A673 (cell line): ENCODE measurements at regions not wholly inside any gene's neighbourhood (a gene's known extent, or its start where the extent isn't known, plus 50 kb on each side); places are given as distances from the start of the nearest gene placed in this dataset.

Experiments used
- BruUV-seq: library from RNA; stranded (reverse); fragments of 400-500 nt; replicated peaks from 2 replicates; lab custom pipeline; 2021; lab: Mats Ljungman, UMichigan
- CTCF ChIA-PET: fragments of 300-600 bp; sonication (Branson Sonifier 250); formaldehyde crosslinking; loops from one replicate; lab custom pipeline; 2022; ENCODE audit warnings: antibody characterized with exemption; lab: Charles Lee
- POLR2A ChIA-PET: fragments of 300-600 bp; sonication (Branson Sonifier 250); formaldehyde crosslinking; loops from one replicate; lab custom pipeline; 2022; ENCODE audit warnings: antibody characterized with exemption; ENCODE audit not compliant: low non-redundant PET; lab: Charles Lee
- DNase-seq: peaks from one replicate; pipeline ENCODE4 v3.0.0-alpha.2; 2015; ENCODE audit warnings: low spot score
- H3K27ac ChIP-seq: fragments of 200-600 bp; sonication (generic); 2 replicates; pipeline ENCODE4 v1.5.1; 2016; ENCODE audit warnings: mixed run types, low read depth, mild to moderate bottlenecking, mixed read lengths, antibody characterized with exemption, low read length; ENCODE audit not compliant: poor library complexity, severe bottlenecking
- H3K27me3 ChIP-seq: fragments of 200-600 bp; sonication (generic); replicated peaks from 2 replicates; pipeline ENCODE4 v1.6.1; 2017; ENCODE audit warnings: mixed run types, low read depth, mild to moderate bottlenecking, mixed read lengths, antibody characterized with exemption, low read length; ENCODE audit not compliant: insufficient read depth, poor library complexity
- H3K36me3 ChIP-seq: fragments of 200-600 bp; sonication (generic); 2 replicates; pipeline ENCODE4 v1.6.1; 2016; ENCODE audit warnings: mixed run types, mild to moderate bottlenecking, mixed read lengths, antibody characterized with exemption, low read length; ENCODE audit not compliant: insufficient read depth, poor library complexity, severe bottlenecking
- H3K4me1 ChIP-seq: fragments of 200-600 bp; sonication (generic); 2 replicates; pipeline ENCODE4 v1.6.1; 2017; ENCODE audit warnings: mixed run types, mild to moderate bottlenecking, mixed read lengths, antibody characterized with exemption, low read length; ENCODE audit not compliant: insufficient read depth, poor library complexity, severe bottlenecking
- H3K4me3 ChIP-seq: fragments of 200-600 bp; sonication (generic); 2 replicates; pipeline ENCODE4 v1.5.1; 2016; ENCODE audit warnings: low read depth, mixed run types, mild to moderate bottlenecking, mixed read lengths, low read length; ENCODE audit not compliant: poor library complexity, severe bottlenecking
- H3K9me3 ChIP-seq: fragments of 200-600 bp; sonication (generic); 2 replicates; pipeline ENCODE4 v1.6.1; 2016; ENCODE audit warnings: mixed run types, low read depth, mild to moderate bottlenecking, mixed read lengths, antibody characterized with exemption, low read length; ENCODE audit not compliant: poor library complexity, severe bottlenecking
- EZH2 ChIP-seq: fragments of 200-600 bp; sonication (generic); IDR thresholded peaks from 2 replicates; pipeline ENCODE4 v1.6.1; 2017; ENCODE audit warnings: borderline replicate concordance, low read depth, mild to moderate bottlenecking, mixed read lengths, antibody characterized with exemption, low read length; ENCODE audit not compliant: poor library complexity, severe bottlenecking
- intact Hi-C: fragments of 100-400 bp; cut with micrococcal nuclease; formaldehyde crosslinking; loops from one replicate; pipeline ENCODE4 v1.10.0; 2022; ENCODE audit not compliant: unreplicated experiment
- TF ChIP-seq, protein P1 (sequence below): fragments of 300-800, 200-600 bp; sonication (generic); conservative IDR thresholded peaks from 2 replicates; pipeline ENCODE4 v1.5.1; 2017; ENCODE audit warnings: low read depth, mild to moderate bottlenecking, antibody characterized with exemption, low read length, moderate library complexity, mixed read lengths

- TF ChIP-seq, protein P1, sequence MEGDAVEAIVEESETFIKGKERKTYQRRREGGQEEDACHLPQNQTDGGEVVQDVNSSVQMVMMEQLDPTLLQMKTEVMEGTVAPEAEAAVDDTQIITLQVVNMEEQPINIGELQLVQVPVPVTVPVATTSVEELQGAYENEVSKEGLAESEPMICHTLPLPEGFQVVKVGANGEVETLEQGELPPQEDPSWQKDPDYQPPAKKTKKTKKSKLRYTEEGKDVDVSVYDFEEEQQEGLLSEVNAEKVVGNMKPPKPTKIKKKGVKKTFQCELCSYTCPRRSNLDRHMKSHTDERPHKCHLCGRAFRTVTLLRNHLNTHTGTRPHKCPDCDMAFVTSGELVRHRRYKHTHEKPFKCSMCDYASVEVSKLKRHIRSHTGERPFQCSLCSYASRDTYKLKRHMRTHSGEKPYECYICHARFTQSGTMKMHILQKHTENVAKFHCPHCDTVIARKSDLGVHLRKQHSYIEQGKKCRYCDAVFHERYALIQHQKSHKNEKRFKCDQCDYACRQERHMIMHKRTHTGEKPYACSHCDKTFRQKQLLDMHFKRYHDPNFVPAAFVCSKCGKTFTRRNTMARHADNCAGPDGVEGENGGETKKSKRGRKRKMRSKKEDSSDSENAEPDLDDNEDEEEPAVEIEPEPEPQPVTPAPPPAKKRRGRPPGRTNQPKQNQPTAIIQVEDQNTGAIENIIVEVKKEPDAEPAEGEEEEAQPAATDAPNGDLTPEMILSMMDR, result no peak
- no peak for TF ChIP-seq EZH2
- Histone ChIP-seq H3K9me3 (no peaks in the 10 kb centered on the region), H3K4me3 (no peak overlapping the region), H3K27ac (no peak overlapping the region), H3K27me3 (no peaks in the 10 kb centered on the region), H3K4me1 (peaks cover 20% of the 10 kb centered on the region), H3K36me3 (no peaks in the 10 kb centered on the region)
- ChIA-PET CTCF (no interaction called here), POLR2A (no interaction called here)
- no TSS peak for BruUV-seq
- DNase-seq, result no peak
- intact Hi-C loops, result no loop called here
Measured at GRCh38 chr1:19009882-19010321, 53.4 kb upstream of the IFFO2 start.

GRCh38 chr1:19009126-19009881 lies 52.8 kb upstream of the IFFO2 start:
- no TSS peak for BruUV-seq
- no peak overlapping the region for H3K27ac ChIP-seq
- no peak for DNase-seq
- CTCF ChIA-PET, result no interaction called here
- POLR2A ChIA-PET, result no interaction called here
- TF ChIP-seq, protein P1, result no peak
- TF ChIP-seq EZH2, result no peak
- no peaks in the 10 kb centered on the region for H3K36me3 ChIP-seq
- peaks cover 20% of the 10 kb centered on the region for H3K4me1 ChIP-seq
- intact Hi-C loops, result no loop called here
- H3K9me3 ChIP-seq, result no peaks in the 10 kb centered on the region
- no peak overlapping the region for H3K4me3 ChIP-seq
- no peaks in the 10 kb centered on the region for H3K27me3 ChIP-seq

DNA sequence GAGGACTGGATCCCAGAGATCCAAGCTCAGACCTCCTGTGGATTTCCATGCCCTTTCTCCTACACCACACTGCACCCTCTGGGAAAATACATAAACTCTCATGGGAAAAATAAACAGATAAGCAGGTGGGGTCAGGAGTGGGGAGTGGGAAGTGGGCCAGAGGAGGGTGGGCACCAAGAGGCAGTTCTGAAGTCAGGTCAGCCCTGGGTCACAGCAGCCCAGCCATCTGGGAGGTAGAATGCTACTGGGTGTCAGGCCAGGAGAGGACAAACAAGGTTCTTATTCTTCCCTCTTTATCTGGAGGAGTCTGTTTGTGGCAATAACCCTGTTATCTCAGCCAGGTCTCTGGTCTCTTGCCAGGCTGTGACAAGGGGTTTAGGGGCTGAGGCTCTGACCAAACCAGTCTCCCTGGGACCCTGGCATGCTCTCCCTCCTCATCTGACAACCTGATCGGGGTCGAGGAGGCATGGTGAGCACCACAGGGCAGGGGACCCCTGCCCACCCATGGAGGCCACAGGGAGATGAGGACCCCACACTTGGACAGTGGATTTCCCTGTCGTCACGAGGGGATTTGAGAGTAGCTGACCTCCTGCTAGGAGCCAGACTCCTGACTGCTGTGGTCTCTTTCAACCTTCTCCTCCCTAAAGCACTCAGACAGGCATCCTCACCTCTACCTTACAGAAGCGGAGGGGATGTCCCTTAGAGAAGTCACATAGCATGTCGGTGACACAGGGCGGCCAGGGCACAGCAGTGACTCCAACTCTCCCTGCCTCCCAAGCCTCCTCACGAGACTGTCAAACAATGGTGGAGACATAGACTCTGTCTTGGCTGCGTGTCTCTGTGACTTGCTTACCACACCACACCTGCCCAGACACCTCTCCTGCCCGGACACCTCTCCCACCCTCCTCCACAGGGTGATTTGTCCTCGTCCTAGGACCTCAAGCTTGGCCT lies 51.3 kb upstream of the IFFO2 start:
- H3K27ac ChIP-seq, result no peak overlapping the region
- TF ChIP-seq, protein P1, result no peak
- TF ChIP-seq EZH2, result no peak
- H3K36me3 ChIP-seq, result no peaks in the 10 kb centered on the region
- POLR2A ChIA-PET, result no interaction called here
- DNase-seq, result no peak
- no TSS peak for BruUV-seq
- CTCF ChIA-PET, result no interaction called here
- no peaks in the 10 kb centered on the region for H3K9me3 ChIP-seq
- peaks cover 20% of the 10 kb centered on the region for H3K4me1 ChIP-seq
- H3K27me3 ChIP-seq, result no peaks in the 10 kb centered on the region
- intact Hi-C loops, result no loop called here
- no peak overlapping the region for H3K4me3 ChIP-seq
